ENCODE measurements at regions not wholly inside any gene's neighbourhood (a gene's known extent, or its start where the extent isn't known, plus 50 kb on each side); places are given as distances from the start of the nearest gene placed in this dataset.

DNA sequence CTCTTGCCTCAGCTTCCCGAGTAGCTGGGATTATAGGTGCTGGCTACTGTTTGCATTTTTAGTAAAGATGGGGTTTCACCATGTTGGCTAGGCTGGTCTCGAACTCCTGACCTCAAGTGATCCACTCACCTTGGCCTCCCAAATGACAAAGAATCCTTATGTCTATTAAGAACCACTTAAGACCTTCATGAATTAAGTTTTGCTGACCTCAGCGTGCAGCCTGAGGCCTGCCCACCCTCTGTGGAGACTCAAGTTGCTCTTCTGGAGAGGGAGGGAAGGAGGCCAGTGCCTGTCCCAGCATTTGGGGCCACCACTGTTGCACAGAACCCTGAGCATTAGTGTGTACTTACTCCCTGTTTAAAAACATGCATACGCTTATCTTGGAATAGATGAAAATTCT is 313.3 kb downstream of the FGF9 start:
- no peak for DNase-seq (ENCODE audit: low read depth)
- no peak overlapping the region for H3K4me3 ChIP-seq (ENCODE audit: low read depth, low read length)
- TF ChIP-seq, protein P1, sequence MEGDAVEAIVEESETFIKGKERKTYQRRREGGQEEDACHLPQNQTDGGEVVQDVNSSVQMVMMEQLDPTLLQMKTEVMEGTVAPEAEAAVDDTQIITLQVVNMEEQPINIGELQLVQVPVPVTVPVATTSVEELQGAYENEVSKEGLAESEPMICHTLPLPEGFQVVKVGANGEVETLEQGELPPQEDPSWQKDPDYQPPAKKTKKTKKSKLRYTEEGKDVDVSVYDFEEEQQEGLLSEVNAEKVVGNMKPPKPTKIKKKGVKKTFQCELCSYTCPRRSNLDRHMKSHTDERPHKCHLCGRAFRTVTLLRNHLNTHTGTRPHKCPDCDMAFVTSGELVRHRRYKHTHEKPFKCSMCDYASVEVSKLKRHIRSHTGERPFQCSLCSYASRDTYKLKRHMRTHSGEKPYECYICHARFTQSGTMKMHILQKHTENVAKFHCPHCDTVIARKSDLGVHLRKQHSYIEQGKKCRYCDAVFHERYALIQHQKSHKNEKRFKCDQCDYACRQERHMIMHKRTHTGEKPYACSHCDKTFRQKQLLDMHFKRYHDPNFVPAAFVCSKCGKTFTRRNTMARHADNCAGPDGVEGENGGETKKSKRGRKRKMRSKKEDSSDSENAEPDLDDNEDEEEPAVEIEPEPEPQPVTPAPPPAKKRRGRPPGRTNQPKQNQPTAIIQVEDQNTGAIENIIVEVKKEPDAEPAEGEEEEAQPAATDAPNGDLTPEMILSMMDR (IDR thresholded peaks at IDR 0.05; ENCODE audit: control insufficient read depth, extremely low read depth, insufficient read depth): no peak

DNA sequence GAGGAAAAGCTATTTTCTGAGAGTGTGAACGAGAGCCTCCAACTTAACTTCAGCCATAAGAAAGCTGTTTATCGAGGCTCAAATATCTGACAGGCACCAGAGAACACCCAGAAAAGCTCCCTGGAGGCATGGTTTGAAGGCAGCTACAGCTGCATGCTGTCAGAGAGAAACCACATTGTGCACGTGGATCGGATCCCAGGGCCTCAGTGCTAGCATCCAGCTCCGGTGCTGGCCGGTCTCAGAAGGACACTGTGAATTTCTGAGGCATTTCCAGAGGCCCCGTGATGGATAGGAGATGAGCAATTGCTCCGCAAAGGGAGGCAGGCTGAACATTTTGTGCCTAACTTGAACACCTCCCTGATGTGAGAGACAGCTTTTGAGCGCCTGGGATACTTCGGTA is 315.7 kb downstream of the FGF9 start:
- no peak for DNase-seq (ENCODE audit: low read depth)
- H3K4me3 ChIP-seq (ENCODE audit: low read depth, low read length): no peak overlapping the region
- TF ChIP-seq, protein P1 (IDR thresholded peaks at IDR 0.05; ENCODE audit: control insufficient read depth, extremely low read depth, insufficient read depth): no peak

DNA sequence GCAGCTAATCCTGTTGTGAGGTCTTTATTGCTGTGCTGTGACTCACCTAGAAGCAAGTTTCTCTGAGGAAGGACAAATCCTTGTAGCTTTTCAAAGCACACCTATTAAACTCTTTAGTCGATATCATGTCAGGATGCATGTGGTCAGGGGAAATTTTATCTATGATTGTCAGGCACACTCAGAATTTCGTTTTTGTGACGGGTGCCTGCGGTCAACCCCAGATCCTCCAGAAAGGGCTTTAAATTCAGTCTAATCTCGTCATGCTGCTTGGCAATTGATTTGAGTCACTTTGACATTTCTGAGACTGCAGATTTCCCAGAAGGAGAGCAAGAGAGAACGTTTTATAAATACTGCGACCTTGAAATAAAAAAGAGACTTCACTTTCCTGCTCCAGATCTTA is 316.9 kb downstream of the FGF9 start:
- DNase-seq (ENCODE audit: low read depth): no peak
- H3K4me3 ChIP-seq (ENCODE audit: low read depth, low read length): no peak overlapping the region
- TF ChIP-seq, protein P1 (IDR thresholded peaks at IDR 0.05; ENCODE audit: control insufficient read depth, extremely low read depth, insufficient read depth): no peak

DNA sequence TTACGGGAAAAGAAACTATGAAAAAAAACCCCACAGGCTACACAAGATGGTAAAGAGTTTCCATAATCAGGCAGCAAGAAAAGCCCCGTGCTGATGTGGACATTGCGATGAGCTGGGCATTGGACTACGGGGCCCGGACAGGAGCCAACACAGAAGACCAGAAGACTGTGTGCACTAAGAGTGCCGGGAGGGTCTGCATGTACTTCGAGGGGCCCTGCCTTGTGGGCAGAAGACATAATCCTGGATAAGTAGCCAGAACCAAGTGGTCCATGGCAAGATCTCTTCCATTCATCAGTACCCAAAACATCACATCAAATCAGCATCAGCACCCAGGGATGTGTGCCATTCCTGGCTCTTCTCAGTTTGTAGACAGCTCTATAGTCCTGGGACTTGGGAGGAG is 317.8 kb downstream of the FGF9 start:
- H3K4me3 ChIP-seq (ENCODE audit: low read depth, low read length): no peak overlapping the region
- TF ChIP-seq, protein P1 (IDR thresholded peaks at IDR 0.05; ENCODE audit: control insufficient read depth, extremely low read depth, insufficient read depth): no peak
- no peak for DNase-seq (ENCODE audit: low read depth)

DNA sequence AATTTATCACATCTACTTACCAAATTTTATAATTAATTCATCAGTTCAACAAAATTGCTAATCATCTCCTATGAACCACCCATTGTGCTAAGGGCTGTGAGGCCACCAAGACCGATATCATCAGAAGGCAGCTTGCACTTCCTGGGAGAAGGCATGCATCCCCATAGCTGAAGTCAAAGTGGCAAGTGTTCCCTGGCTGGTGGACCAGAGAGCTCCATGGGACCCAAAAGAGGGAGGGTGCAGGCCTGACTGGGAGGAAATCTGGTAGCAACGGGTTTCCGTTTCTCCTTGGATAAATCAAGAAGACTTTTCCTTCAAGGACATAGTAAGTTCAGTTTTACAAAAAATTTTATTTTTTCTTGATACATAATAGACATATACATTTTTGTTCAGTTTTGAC is 325.2 kb downstream of the FGF9 start:
- TF ChIP-seq, protein P1 (IDR thresholded peaks at IDR 0.05; ENCODE audit: control insufficient read depth, extremely low read depth, insufficient read depth): no peak
- no peak overlapping the region for H3K4me3 ChIP-seq (ENCODE audit: low read depth, low read length)
- DNase-seq (ENCODE audit: low read depth): no peak

DNA sequence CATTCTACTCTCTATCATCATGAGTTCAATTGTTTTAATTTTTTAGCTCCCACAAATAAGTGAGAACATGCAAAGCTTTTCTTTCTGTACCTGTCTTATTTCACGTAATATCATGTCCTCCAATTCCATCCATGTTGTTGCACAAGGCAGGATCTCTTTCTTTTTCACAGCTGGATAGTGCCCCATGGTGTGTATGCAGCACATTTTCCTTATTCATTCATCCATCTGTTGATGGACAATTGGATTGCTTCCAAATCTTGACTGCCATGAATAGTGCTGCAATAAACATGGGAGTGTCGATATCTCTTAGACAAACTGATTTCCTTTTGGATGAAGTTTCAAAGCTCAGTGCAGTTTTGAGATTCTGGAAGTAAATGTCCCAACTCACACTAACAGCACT is 326.9 kb downstream of the FGF9 start:
- H3K4me3 ChIP-seq (ENCODE audit: low read depth, low read length): no peak overlapping the region
- TF ChIP-seq, protein P1 (IDR thresholded peaks at IDR 0.05; ENCODE audit: control insufficient read depth, extremely low read depth, insufficient read depth): no peak
- no peak for DNase-seq (ENCODE audit: low read depth)

DNA sequence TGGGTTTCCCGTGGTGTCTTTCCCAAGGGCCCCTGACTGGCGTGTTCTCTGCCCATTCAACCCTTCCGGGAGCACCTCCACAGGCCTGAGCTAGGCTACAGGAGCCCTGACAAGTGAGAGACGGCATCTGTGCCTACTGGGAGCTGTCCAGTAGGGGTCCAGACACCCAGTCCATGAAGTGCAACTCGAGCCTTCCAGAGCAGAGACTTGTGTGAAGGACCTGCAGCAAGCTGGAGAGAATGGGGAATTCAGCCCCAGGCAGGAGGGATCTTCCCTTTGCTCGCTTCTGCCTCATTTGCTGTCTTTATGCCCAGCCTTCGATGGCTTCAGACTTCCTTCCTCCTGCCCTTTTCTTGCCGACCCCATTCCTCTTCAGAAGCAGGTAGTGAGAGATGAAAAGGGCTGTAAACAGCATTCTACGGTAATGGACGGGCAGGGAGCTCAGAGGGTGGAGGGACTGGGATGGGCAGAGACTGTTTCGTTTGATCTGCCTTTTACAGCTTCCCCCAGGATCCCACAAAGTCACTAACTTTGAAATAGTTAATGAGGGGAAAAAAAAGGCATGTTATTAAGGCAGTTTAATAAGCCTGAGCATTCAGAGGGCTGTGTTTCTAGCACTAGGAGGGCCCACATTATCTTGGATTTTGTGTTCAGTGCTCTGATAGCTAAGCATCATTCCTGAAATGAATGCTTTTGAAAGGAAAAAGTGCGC is 327.6 kb downstream of the FGF9 start:
- H3K4me3 ChIP-seq (ENCODE audit: low read depth, low read length): no peak overlapping the region
- TF ChIP-seq, protein P1 (IDR thresholded peaks at IDR 0.05; ENCODE audit: control insufficient read depth, extremely low read depth, insufficient read depth): no peak
- DNase-seq (ENCODE audit: low read depth): no peak
